ENCODE measurements at regions not wholly inside any gene's neighbourhood (a gene's known extent, or its start where the extent isn't known, plus 50 kb on each side); places are given as distances from the start of the nearest gene placed in this dataset.
"Not testable (repeated sequence)": the region's sequence is repeated elsewhere in the genome, so short reads cannot be mapped to it uniquely, and the experiment has no call there.

GRCh38 chr2:185274718-185275484 is 463.7 kb upstream of the FSIP2 start:
- Histone ChIP-seq H3K27ac (no peak overlapping the region), H3K4me3 (no peak overlapping the region), H3K27me3 (no peaks in the 10 kb centered on the region), H3K36me3 (no peaks in the 10 kb centered on the region), H3K9me3 (no peaks in the 10 kb centered on the region), H3K9ac (ENCODE audit: low read depth in 2 of 2, low read length in 2 of 2) (no peak overlapping the region), H3K4me1 (no peaks in the 10 kb centered on the region)
- DNase-seq = no peak
- intact Hi-C loops (cut with DNase I) = no loop called here
- no peak for TF ChIP-seq CTCF (IDR thresholded peaks at IDR 0.05)

- H3K4me3 ChIP-seq; H3K9ac ChIP-seq (ENCODE audit: low read depth in 2 of 2, low read length in 2 of 2); H3K36me3 ChIP-seq; H3K27me3 ChIP-seq; intact Hi-C loops (cut with DNase I); H3K27ac ChIP-seq; DNase-seq; H3K9me3 ChIP-seq; H3K4me1 ChIP-seq: not testable (repeated sequence)
Observed at GRCh38 chr2:185275979-185276378, 462.6 kb upstream of the FSIP2 start.

GRCh38 chr2:185278761-185279160 is 459.8 kb upstream of the FSIP2 start:
- Histone ChIP-seq H3K36me3 (no peaks in the 10 kb centered on the region), H3K4me3 (no peak overlapping the region), H3K4me1 (no peaks in the 10 kb centered on the region), H3K27ac (no peak overlapping the region), H3K9me3 (no peaks in the 10 kb centered on the region), H3K9ac (ENCODE audit: low read depth in 2 of 2, low read length in 2 of 2) (no peak overlapping the region), H3K27me3 (no peaks in the 10 kb centered on the region)
- no peak for DNase-seq
- no peak for TF ChIP-seq CTCF (IDR thresholded peaks at IDR 0.05)
- intact Hi-C loops (cut with DNase I) = no loop called here

GRCh38 chr2:185279999-185280398 is 458.6 kb upstream of the FSIP2 start:
- intact Hi-C loops (cut with DNase I) = no loop called here
- no peaks in the 10 kb centered on the region for H3K9me3 ChIP-seq

GRCh38 chr2:185284696-185285095 is 453.9 kb upstream of the FSIP2 start:
- no peaks in the 10 kb centered on the region for H3K27me3 ChIP-seq
- TF ChIP-seq CTCF (IDR thresholded peaks at IDR 0.05) = no peak
- no peaks in the 10 kb centered on the region for H3K9me3 ChIP-seq
- H3K36me3 ChIP-seq = no peaks in the 10 kb centered on the region
- no peak overlapping the region for H3K4me3 ChIP-seq
- H3K27ac ChIP-seq = no peak overlapping the region
- DNase-seq = no peak
- intact Hi-C loops (cut with DNase I) = no loop called here
- no peak overlapping the region for H3K9ac ChIP-seq (ENCODE audit: low read depth in 2 of 2, low read length in 2 of 2)
- H3K4me1 ChIP-seq = no peaks in the 10 kb centered on the region

More at GRCh38 chr2:185279999-185280398, 458.6 kb upstream of the FSIP2 start:
- no peak overlapping the region for H3K9ac ChIP-seq (ENCODE audit: low read depth in 2 of 2, low read length in 2 of 2)
- H3K36me3 ChIP-seq = no peaks in the 10 kb centered on the region
- H3K27ac ChIP-seq = no peak overlapping the region
- DNase-seq = no peak
- H3K4me3 ChIP-seq = no peak overlapping the region
- H3K27me3 ChIP-seq = no peaks in the 10 kb centered on the region
- no peak for TF ChIP-seq CTCF (IDR thresholded peaks at IDR 0.05)
- H3K4me1 ChIP-seq = no peaks in the 10 kb centered on the region

GRCh38 chr2:185290012-185290411 is 448.6 kb upstream of the FSIP2 start:
- not testable (repeated sequence) for H3K4me3 ChIP-seq; H3K27me3 ChIP-seq; H3K4me1 ChIP-seq; H3K9ac ChIP-seq (ENCODE audit: low read depth in 2 of 2, low read length in 2 of 2); H3K9me3 ChIP-seq; H3K27ac ChIP-seq; H3K36me3 ChIP-seq
- peak; percentile 36 for DNase-seq
- intact Hi-C loops (cut with DNase I) = loop anchor here (5.0 kb wide), 1 partner anchor 447 kb away; the partner anchor contains the start of gene FSIP2

Data from colonic mucosa (tissue), 4 donors.